ENCODE measurements at regions not wholly inside any gene's neighbourhood (a gene's known extent, or its start where the extent isn't known, plus 50 kb on each side); places are given as distances from the start of the nearest gene placed in this dataset.
"Not testable (repeated sequence)": the region's sequence is repeated elsewhere in the genome, so short reads cannot be mapped to it uniquely, and the experiment has no call there.

- no peak for DNase-seq
These were observed 1590.5 kb upstream of the LRRTM3 start for GRCh38 chr10:65335311-65335710.

DNA sequence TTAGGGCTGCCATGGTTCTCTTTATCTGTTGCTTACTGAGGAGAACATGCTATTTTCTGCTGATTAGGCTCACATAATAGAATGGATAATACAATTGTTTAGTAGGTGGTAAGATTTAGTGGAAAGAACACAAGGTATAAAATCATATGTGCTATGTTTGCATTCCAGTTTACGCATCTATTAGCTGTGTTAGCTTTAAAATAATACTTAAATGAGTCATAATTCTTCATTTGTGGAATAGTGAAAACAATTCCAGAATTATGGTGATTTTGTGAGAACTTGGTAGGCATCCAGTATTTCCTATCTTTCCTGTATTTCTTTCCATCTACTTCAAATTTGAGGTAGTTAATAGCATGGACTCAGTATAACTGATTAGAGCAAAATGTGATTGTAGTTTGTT is 1585.5 kb upstream of the LRRTM3 start:
- DNase-seq = no peak

DNA sequence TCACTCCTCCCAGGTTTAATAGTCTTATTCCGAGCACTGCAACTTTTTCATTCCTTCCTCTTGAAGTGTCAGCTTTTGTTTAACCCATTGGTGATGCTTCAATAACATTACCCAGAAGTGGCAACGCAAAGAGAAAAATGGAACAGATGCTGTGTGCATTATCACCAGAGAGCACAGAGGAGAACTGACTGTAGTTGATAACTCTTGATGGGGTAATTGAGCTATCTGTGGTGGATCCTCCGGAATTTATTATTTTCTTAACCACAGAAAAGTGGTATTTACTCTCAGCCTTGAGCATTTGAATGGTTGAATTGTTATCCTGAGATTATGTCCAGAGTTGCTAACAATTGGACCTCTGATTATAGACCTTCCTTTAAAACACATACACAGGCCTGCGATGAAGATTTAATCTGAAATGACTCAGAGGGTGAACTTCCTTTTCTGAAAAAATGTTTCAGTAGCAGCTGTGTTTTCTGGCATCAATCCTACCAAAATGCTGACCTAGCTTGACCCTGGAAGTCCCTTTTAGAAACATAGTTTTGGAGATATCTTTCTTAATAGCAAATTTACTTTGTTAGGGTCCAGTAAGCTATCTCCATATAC is 1584.4 kb upstream of the LRRTM3 start:
- no peak for DNase-seq

GRCh38 chr10:65342245-65342644 is 1583.6 kb upstream of the LRRTM3 start:
- no peak for DNase-seq

DNA sequence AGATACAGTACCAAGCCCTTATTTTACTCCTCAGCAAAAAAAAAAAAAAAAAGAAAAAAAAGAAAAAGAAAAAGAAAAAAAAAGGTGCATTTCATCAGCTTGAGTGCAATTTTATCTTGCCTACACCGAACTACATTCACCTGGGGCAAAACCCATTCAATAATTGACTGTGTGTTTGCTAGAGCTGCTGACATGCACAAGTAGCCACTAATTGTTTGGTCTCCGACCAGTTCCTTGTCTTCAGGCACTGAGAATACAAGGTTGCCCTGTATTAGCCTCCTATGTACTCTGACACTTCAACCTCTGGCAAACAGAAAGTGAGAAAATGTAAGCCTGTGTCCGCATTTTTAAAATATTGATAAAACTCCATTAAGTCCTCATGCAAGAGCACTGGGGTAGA is 1579.4 kb upstream of the LRRTM3 start:
- no peak for DNase-seq

DNA sequence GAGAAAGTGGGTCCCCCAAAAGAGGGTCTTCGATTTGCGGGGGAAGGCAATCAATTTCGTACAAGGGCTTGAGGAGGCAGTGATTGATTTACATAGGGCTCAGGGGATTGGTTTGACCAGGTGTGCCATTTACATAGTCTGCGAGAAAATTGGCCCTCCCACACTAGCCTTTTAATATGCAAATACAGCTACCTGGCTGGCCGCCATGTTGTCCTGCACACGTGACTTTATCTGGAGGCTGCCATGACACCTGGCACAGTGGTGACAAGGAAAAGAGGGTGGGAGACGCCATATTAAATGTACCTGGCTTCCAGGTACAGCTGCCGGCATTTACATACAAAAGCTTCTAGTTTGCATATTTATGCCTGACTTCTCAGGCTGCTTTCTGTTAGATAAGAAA is 1577.2 kb upstream of the LRRTM3 start:
- no peak for DNase-seq

DNA sequence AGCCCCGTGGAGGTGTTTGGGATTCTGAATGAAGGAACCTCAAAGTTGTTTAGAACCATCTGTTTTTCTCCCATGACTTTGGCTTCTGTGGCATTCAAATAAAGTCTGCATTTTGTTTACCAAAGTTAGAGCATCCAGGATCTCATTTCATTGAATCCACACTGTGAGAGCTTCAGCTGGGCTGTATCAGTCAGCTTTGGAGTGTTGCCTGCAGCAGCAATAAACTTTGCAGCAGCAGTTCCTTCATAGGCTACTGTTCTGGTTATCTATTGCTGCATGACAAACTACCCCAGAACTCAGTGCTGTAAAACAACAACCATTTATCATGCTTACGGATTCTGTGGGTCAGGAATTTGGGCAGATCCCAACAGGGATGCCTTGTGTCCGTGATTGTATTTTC is 1575.2 kb upstream of the LRRTM3 start:
- DNase-seq = no peak

DNA sequence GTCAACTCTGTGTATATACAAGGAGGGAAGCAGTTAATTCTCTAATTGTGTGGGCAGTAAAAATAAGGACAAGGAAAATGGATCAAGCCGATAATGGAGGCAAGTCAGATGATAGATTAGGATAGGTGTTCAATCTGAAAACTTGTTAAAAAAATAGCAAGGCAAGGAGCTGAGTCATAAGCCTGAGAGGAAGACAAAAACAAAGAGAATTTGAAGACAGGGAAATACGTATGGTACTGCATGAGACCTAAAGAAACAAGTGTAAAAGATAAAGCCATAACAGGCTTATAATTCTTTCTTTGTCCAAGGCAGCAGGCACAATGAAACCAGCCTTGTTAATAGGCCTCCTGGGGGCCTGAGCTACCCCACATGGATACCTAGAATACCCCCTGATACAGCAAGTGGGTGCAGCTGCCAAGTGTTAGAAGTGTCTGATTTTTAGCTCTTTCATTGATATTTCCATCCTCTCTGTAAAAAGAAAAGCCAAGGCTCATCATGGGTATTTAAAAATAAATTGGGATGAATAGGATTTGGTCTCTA is 1570.6 kb upstream of the LRRTM3 start:
- no peak for DNase-seq

- DNase-seq = no peak
These were observed 1567.3 kb upstream of the LRRTM3 start for GRCh38 chr10:65358565-65358964.

DNA sequence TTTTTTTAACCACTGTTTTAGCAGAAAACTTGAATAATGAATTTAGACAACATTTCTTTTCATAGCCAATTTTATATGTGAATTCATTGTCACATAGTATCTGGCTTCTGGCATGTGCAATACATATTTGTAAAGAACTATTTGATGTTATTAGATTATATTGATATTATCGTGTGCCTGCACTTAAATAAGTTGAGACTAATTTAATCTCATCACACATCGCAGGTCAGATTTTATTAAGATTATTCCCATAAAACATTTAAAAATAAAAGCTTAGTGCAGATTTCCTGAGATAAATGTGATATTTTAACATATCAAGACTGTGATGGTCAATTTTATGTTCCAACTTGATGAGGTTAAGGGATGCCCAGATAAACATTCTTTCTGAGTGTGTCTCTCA is 1565.3 kb upstream of the LRRTM3 start:
- no peak for DNase-seq

DNA sequence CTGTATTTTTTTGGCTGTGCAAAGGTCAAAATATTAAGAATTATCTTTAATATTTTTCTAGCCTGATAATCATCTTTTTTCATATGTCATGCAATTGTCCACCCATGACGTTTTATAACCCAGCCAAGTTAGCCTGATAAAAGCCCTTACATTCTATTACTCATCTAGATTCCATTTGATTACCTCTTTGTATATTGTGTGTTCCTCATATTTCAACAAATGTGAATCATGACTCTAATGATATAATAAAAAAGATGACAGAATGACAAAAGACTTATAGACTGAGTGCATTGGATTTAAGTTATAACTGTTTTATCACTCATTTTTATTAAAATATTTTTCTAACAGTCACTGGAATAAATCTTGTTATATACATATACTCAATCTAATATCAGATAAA is 1560.0 kb upstream of the LRRTM3 start:
- no peak for DNase-seq

- DNase-seq = no peak
These were observed 1558.1 kb upstream of the LRRTM3 start for GRCh38 chr10:65367706-65368105.

DNA sequence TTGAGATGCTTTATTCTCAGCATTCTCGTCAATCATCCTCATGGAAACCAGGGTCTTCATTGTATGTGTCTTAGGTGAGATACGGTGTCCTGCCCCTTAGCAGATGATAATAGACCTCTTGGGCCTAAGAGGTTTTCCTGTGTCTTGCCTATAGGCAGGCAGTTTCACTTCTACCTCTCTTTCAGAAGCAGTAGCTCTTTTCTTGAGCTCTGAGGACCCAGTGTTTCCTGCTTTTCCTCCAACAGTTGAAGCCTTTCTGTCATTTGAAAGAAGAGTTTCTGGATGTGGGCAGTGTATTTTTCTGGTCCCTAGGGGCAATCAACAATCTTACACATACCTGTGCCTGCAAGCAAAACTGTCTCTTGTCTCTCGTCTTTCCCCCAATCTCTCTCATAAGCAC is 1550.3 kb upstream of the LRRTM3 start:
- no peak for DNase-seq

- DNase-seq = no peak
These were observed 1548.1 kb upstream of the LRRTM3 start for GRCh38 chr10:65377687-65378086.

DNA sequence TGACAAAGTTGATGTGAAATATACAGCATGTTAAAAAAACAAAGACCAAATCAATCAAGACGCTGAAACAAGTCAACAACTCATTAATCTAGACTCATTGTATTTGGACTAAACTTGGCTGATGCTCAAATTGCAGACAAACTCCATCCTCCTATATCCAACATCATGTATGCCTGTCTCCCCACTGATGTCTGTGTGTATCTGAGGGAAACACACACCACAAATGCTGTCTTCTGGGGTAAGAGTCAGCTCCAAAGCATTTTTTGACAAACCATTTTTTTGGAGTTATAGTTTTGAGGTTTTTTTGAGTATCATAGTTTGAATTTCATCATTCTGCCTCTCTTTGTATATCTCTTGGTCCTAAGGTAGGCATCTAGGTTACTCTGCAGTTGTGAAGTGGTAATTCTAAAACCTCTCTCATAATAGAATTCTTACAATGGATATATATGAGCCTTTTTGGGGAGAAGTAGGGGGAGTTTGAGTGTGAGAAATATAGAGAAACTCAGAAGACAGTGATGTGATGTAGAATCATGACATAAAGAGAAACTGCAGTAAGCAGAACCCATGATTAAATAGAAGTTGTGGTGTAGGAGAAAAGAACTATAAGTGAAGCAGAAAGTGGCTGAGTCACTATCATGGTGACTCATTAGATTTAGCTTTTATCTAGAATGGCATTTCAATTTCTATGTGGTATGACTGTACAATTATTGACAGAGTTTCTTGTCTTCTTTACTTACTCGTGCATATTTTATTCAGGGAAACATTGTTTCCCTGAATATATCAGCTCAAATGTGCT is 1531.1 kb upstream of the LRRTM3 start:
- no peak for DNase-seq

DNA sequence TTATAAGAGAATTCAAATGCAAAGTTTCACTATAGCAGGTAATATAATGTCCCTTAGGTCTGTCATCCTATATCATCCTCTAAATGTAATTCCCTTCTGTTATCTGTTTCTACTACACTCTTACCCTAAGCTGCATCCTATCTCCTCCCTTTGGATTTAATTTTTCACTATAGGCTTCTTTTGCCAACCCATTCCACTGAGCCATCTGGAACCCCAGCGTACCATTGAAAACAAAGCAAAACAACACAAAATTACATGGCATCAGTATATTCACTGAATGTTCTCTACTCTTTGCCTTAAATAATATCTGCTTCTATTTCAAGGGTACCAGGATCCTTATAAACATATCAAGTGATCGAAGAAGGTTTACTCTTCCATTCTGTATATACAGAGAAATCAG is 1530.2 kb upstream of the LRRTM3 start:
- no peak for DNase-seq

- DNase-seq = no peak
These were observed 1528.8 kb upstream of the LRRTM3 start for GRCh38 chr10:65396997-65397396.

GRCh38 chr10:65408401-65408800 is 1517.4 kb upstream of the LRRTM3 start:
- DNase-seq = no peak

- DNase-seq = no peak
These were observed 1512.8 kb upstream of the LRRTM3 start for GRCh38 chr10:65413001-65413400.

DNA sequence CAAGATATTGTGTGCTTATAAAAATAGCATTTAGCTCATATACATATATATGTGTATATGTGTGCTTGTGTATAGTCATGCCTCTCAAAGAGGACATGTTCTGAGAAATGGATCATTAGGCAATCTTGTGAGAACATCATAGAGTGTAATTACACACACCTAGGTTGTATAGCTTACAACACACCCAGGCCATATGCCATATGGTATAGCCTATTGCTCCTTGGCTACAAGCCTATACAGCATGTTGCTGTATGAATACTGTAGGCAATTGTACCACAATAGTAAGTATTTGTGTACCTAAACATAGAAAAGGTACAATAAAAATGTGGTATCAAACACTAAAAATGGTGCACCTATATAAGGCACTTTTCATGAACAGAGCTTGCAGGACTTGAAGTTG is 1510.5 kb upstream of the LRRTM3 start:
- no peak for DNase-seq

- no peak for DNase-seq
These were observed 1509.7 kb upstream of the LRRTM3 start for GRCh38 chr10:65416094-65416493.

- no peak for DNase-seq
These were observed 1506.2 kb upstream of the LRRTM3 start for GRCh38 chr10:65419629-65420028.

- no peak for DNase-seq
These were observed 1502.8 kb upstream of the LRRTM3 start for GRCh38 chr10:65423043-65423442.

- not testable (repeated sequence) for DNase-seq
These were observed 1496.5 kb upstream of the LRRTM3 start for GRCh38 chr10:65429381-65429780.

- no peak for DNase-seq
These were observed 1494.9 kb upstream of the LRRTM3 start for GRCh38 chr10:65430979-65431378.
